ENCODE measurements at regions not wholly inside any gene's neighbourhood (a gene's known extent, or its start where the extent isn't known, plus 50 kb on each side); places are given as distances from the start of the nearest gene placed in this dataset.
"Not testable (repeated sequence)": the region's sequence is repeated elsewhere in the genome, so short reads cannot be mapped to it uniquely, and the experiment has no call there.

GRCh38 chr6:165847407-165848085 is 184.5 kb upstream of the PDE10A start:
- no peak for DNase-seq (ENCODE audit: low read depth in 2 of 2)

- DNase-seq (ENCODE audit: low read depth in 2 of 2): no peak
These were observed 183.3 kb upstream of the PDE10A start for GRCh38 chr6:165846123-165846966.

- DNase-seq (ENCODE audit: low read depth in 2 of 2): peak; percentile 32 to 39
These were observed 182.5 kb upstream of the PDE10A start for GRCh38 chr6:165845493-165845892.

- DNase-seq (ENCODE audit: low read depth in 2 of 2): no peak
These were observed 181.8 kb upstream of the PDE10A start for GRCh38 chr6:165844801-165845364.

GRCh38 chr6:165844232-165844631 is 181.2 kb upstream of the PDE10A start:
- no peak for DNase-seq (ENCODE audit: low read depth in 2 of 2)

GRCh38 chr6:165843568-165844113 is 180.6 kb upstream of the PDE10A start:
- no peak for DNase-seq (ENCODE audit: low read depth in 2 of 2)

GRCh38 chr6:165843121-165843520 is 180.1 kb upstream of the PDE10A start:
- no peak for DNase-seq (ENCODE audit: low read depth in 2 of 2)

GRCh38 chr6:165842281-165842936 is 179.4 kb upstream of the PDE10A start:
- DNase-seq (ENCODE audit: low read depth in 2 of 2): no peak

GRCh38 chr6:165841153-165841558 is 178.1 kb upstream of the PDE10A start:
- no peak for DNase-seq (ENCODE audit: low read depth in 2 of 2)

GRCh38 chr6:165837948-165838745 is 175.1 kb upstream of the PDE10A start:
- no peak for DNase-seq (ENCODE audit: low read depth in 2 of 2)

- DNase-seq (ENCODE audit: low read depth in 2 of 2): not testable (repeated sequence)
These were observed 173.6 kb upstream of the PDE10A start for GRCh38 chr6:165836648-165837047.

GRCh38 chr6:165835410-165835851 is 172.4 kb upstream of the PDE10A start:
- DNase-seq (ENCODE audit: low read depth in 2 of 2): no peak

- DNase-seq (ENCODE audit: low read depth in 2 of 2): no peak
These were observed 171.7 kb upstream of the PDE10A start for GRCh38 chr6:165834613-165835259.

- no peak for DNase-seq (ENCODE audit: low read depth in 2 of 2)
These were observed 170.3 kb upstream of the PDE10A start for GRCh38 chr6:165833355-165833754.

GRCh38 chr6:165831812-165832510 is 168.9 kb upstream of the PDE10A start:
- DNase-seq (ENCODE audit: low read depth in 2 of 2): no peak

- DNase-seq (ENCODE audit: low read depth in 2 of 2): no peak
These were observed 167.7 kb upstream of the PDE10A start for GRCh38 chr6:165830761-165831160.

- DNase-seq (ENCODE audit: low read depth in 2 of 2): no peak
These were observed 166.3 kb upstream of the PDE10A start for GRCh38 chr6:165829376-165829775.

GRCh38 chr6:165827190-165827518 is 164.1 kb upstream of the PDE10A start:
- DNase-seq (ENCODE audit: low read depth in 2 of 2): no peak

- no peak for DNase-seq (ENCODE audit: low read depth in 2 of 2)
These were observed 163.6 kb upstream of the PDE10A start for GRCh38 chr6:165826487-165827189.
